ENCODE measurements at regions not wholly inside any gene's neighbourhood (a gene's known extent, or its start where the extent isn't known, plus 50 kb on each side); places are given as distances from the start of the nearest gene placed in this dataset.

GRCh38 chr1:118481126-118481525 is 296.1 kb upstream of the SPAG17 start:
- TF ChIP-seq, protein P1, sequence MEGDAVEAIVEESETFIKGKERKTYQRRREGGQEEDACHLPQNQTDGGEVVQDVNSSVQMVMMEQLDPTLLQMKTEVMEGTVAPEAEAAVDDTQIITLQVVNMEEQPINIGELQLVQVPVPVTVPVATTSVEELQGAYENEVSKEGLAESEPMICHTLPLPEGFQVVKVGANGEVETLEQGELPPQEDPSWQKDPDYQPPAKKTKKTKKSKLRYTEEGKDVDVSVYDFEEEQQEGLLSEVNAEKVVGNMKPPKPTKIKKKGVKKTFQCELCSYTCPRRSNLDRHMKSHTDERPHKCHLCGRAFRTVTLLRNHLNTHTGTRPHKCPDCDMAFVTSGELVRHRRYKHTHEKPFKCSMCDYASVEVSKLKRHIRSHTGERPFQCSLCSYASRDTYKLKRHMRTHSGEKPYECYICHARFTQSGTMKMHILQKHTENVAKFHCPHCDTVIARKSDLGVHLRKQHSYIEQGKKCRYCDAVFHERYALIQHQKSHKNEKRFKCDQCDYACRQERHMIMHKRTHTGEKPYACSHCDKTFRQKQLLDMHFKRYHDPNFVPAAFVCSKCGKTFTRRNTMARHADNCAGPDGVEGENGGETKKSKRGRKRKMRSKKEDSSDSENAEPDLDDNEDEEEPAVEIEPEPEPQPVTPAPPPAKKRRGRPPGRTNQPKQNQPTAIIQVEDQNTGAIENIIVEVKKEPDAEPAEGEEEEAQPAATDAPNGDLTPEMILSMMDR (IDR thresholded peaks at IDR 0.05; ENCODE audit: poor library complexity): no peak
- TF ChIP-seq EZH2 (IDR thresholded peaks at IDR 0.05; ENCODE audit: borderline replicate concordance): no peak
- TF ChIP-seq EZH2phosphoT487 (IDR thresholded peaks at IDR 0.05; ENCODE audit: low read depth, severe bottlenecking, unreplicated experiment): no peak

All from hepatocyte (in vitro differentiated cells).